ENCODE measurements at regions not wholly inside any gene's neighbourhood (a gene's known extent, or its start where the extent isn't known, plus 50 kb on each side); places are given as distances from the start of the nearest gene placed in this dataset.

DNA sequence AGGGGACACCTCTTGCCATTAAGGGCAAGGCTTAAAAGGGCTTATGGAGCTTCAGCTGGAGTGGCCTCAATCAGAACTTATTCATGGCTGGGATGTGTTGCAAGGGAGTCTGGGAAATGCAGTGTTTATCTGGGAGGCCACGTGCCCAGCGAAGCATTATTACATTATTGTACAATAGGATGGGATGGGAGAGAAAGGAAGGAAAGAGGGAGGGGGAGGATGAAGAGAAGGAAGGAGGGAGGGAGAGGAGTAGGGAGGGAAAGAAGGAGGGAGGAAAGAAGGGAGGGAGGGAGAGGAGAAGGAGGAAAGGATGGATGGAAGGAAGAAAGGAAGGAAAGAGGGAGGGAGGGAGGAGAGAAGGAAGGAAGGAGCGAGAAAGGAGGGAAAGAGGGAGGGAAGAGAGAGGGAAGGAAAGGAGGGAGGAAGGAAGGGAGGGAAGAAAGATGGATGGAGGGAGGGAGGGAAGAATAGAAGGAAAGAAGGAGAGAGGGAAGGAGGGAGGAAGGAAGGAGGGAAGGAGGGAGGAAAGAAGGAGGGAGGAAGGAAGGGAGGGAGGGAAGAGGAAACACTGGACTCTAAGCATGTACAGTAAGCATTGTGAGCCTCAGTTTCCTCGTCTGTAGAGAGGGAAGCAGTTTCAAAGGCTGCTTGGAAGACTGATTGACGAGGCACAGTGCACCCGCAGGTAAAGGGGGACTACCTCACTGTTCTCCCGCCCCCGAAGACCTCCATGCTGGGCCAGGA is 62.2 kb downstream of the MYEOV start:
- TF ChIP-seq CTCF (IDR thresholded peaks at IDR 0.05) = no peak
- Mint-ChIP-seq H3K4me1 (ENCODE audit: low read depth) (peaks cover 27% of the 10 kb centered on the region), H3K4me3 (ENCODE audit: unreplicated experiment) (no peak overlapping the region), H3K27ac (ENCODE audit: unreplicated experiment) (no peak overlapping the region), H3K27me3 (ENCODE audit: low read depth) (no peaks in the 10 kb centered on the region), H3K36me3 (ENCODE audit: low read depth) (no peaks in the 10 kb centered on the region), H3K9me3 (ENCODE audit: low read depth) (peaks cover 4% of the 10 kb centered on the region)
- no peak for DNase-seq (ENCODE audit: low spot score)

- Mint-ChIP-seq H3K9me3 (ENCODE audit: low read depth) (peaks cover 4% of the 10 kb centered on the region), H3K4me1 (ENCODE audit: low read depth) (peaks cover 19% of the 10 kb centered on the region), H3K27me3 (ENCODE audit: low read depth) (no peaks in the 10 kb centered on the region), H3K36me3 (ENCODE audit: low read depth) (no peaks in the 10 kb centered on the region), H3K27ac (ENCODE audit: unreplicated experiment) (peak overlapping the region; percentile 55), H3K4me3 (ENCODE audit: unreplicated experiment) (no peak overlapping the region)
- peak; percentile 81 for DNase-seq (ENCODE audit: low spot score)
- no peak for TF ChIP-seq CTCF (IDR thresholded peaks at IDR 0.05)
Measured at GRCh38 chr11:69356703-69357457, 62.9 kb downstream of the MYEOV start.

DNA sequence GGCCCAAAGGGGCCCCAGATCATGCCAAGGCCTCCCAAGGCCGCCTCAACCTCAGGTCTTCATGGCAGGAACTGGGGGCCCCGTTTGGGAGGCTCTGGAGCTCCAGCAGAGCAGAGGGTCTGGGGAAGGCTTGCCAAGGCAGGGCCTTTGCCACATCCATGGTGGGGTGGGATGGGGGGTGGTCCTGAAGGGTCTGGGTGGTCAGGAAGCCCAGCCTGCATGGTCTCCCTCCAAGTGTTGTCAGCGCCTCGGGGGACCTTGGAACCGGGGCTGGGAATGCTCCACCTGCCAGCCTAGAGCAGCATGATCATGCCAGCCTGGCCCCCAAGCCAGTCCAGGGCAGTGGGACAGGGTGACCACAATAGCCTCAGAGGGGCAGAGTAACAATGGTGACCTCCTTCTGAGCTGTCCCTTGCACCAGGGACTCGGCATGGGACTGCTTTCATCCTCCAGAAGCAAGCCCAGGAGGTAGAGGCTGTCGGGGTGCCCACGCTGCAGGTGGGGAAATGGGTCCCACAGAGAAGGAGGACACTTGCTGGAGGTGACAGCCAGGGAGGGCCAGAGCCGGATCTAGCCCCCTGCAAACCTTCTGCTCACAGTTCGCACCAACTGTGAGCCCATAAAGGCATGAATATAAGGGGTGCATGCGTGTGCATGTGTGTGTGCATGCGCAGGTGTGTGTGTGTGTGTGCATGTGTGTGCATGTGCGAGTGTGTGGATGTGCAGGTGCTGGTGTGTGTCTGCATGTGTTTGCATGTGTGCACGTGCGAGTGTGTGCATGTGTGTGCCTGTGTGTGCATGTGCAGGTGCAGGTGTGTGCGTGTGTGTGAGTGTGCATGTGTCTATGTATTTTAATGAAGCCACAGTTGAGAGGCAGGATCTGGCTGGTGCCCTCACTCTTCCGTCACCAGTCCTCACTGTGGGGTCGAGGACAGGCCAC is 63.8 kb downstream of the MYEOV start:
- H3K9me3 Mint-ChIP-seq (ENCODE audit: low read depth) = peaks cover 4% of the 10 kb centered on the region
- no peaks in the 10 kb centered on the region for H3K36me3 Mint-ChIP-seq (ENCODE audit: low read depth)
- no peak for TF ChIP-seq CTCF (IDR thresholded peaks at IDR 0.05)
- H3K27ac Mint-ChIP-seq (ENCODE audit: unreplicated experiment) = no peak overlapping the region
- no peaks in the 10 kb centered on the region for H3K27me3 Mint-ChIP-seq (ENCODE audit: low read depth)
- H3K4me3 Mint-ChIP-seq (ENCODE audit: unreplicated experiment) = no peak overlapping the region
- peak; percentile 78 for DNase-seq (ENCODE audit: low spot score)
- H3K4me1 Mint-ChIP-seq (ENCODE audit: low read depth) = peaks cover 11% of the 10 kb centered on the region

GRCh38 chr11:69358398-69359020 is 64.6 kb downstream of the MYEOV start:
- peaks cover 7% of the 10 kb centered on the region for H3K4me1 Mint-ChIP-seq (ENCODE audit: low read depth)
- no peaks in the 10 kb centered on the region for H3K36me3 Mint-ChIP-seq (ENCODE audit: low read depth)
- H3K9me3 Mint-ChIP-seq (ENCODE audit: low read depth) = peaks cover 4% of the 10 kb centered on the region
- DNase-seq (ENCODE audit: low spot score) = peak; percentile 61
- no peak for TF ChIP-seq CTCF (IDR thresholded peaks at IDR 0.05)
- H3K4me3 Mint-ChIP-seq (ENCODE audit: unreplicated experiment) = no peak overlapping the region
- H3K27me3 Mint-ChIP-seq (ENCODE audit: low read depth) = no peaks in the 10 kb centered on the region
- no peak overlapping the region for H3K27ac Mint-ChIP-seq (ENCODE audit: unreplicated experiment)

Data from chondrocyte (in vitro differentiated cells).